ENCODE measurements at regions not wholly inside any gene's neighbourhood (a gene's known extent, or its start where the extent isn't known, plus 50 kb on each side); places are given as distances from the start of the nearest gene placed in this dataset.

- H2AFZ ChIP-seq (ENCODE audit: low read length): no peak overlapping the region
- no peak overlapping the region for H3K4me3 ChIP-seq (ENCODE audit: insufficient read depth, low read length)
- no peaks in the 10 kb centered on the region for H3K4me1 ChIP-seq (ENCODE audit: insufficient read depth, low read length)
- H3K79me2 ChIP-seq (ENCODE audit: insufficient read depth, low read length): no peaks in the 10 kb centered on the region
- no peaks in the 10 kb centered on the region for H3K27me3 ChIP-seq (ENCODE audit: insufficient read depth, low read length)
- H3K36me3 ChIP-seq (ENCODE audit: insufficient read depth, low read length): no peaks in the 10 kb centered on the region
- H3K27ac ChIP-seq (ENCODE audit: low read depth, low read length): no peak overlapping the region
- no peaks in the 10 kb centered on the region for H4K20me1 ChIP-seq (ENCODE audit: insufficient read depth, low read length)
- no peaks in the 10 kb centered on the region for H3K9me3 ChIP-seq (ENCODE audit: low read depth, low read length)
- no peak overlapping the region for H3K4me2 ChIP-seq (ENCODE audit: insufficient read depth, low read length)
- TF ChIP-seq CTCF (IDR thresholded peaks at IDR 0.05; ENCODE audit: extremely low read depth, low read depth, low read length): no peak
- DNase-seq (ENCODE audit: insufficient read length, low spot score, missing footprints): no peak
Measured at GRCh38 chrX:51408462-51408861, 75.8 kb downstream of the NUDT10 start.

GRCh38 chrX:51407520-51408409 is 75.1 kb downstream of the NUDT10 start:
- H3K4me3 ChIP-seq (ENCODE audit: insufficient read depth, low read length): no peak overlapping the region
- H3K9me3 ChIP-seq (ENCODE audit: low read depth, low read length): no peaks in the 10 kb centered on the region
- no peaks in the 10 kb centered on the region for H3K36me3 ChIP-seq (ENCODE audit: insufficient read depth, low read length)
- H3K4me2 ChIP-seq (ENCODE audit: insufficient read depth, low read length): no peak overlapping the region
- no peak overlapping the region for H3K27ac ChIP-seq (ENCODE audit: low read depth, low read length)
- no peaks in the 10 kb centered on the region for H3K79me2 ChIP-seq (ENCODE audit: insufficient read depth, low read length)
- peak; percentile 30 for DNase-seq (ENCODE audit: insufficient read length, low spot score, missing footprints)
- TF ChIP-seq CTCF (IDR thresholded peaks at IDR 0.05; ENCODE audit: extremely low read depth, low read depth, low read length): no peak
- H2AFZ ChIP-seq (ENCODE audit: low read length): no peak overlapping the region
- H3K27me3 ChIP-seq (ENCODE audit: insufficient read depth, low read length): no peaks in the 10 kb centered on the region
- H4K20me1 ChIP-seq (ENCODE audit: insufficient read depth, low read length): no peaks in the 10 kb centered on the region
- H3K4me1 ChIP-seq (ENCODE audit: insufficient read depth, low read length): no peaks in the 10 kb centered on the region

GRCh38 chrX:51406688-51407519 is 74.3 kb downstream of the NUDT10 start:
- Histone ChIP-seq H3K9me3 (ENCODE audit: low read depth, low read length) (no peaks in the 10 kb centered on the region), H3K27me3 (ENCODE audit: insufficient read depth, low read length) (no peaks in the 10 kb centered on the region), H2AFZ (ENCODE audit: low read length) (no peak overlapping the region), H3K36me3 (ENCODE audit: insufficient read depth, low read length) (no peaks in the 10 kb centered on the region), H3K79me2 (ENCODE audit: insufficient read depth, low read length) (no peaks in the 10 kb centered on the region), H3K4me1 (ENCODE audit: insufficient read depth, low read length) (no peaks in the 10 kb centered on the region), H3K4me3 (ENCODE audit: insufficient read depth, low read length) (no peak overlapping the region), H3K27ac (ENCODE audit: low read depth, low read length) (no peak overlapping the region), H3K4me2 (ENCODE audit: insufficient read depth, low read length) (no peak overlapping the region), H4K20me1 (ENCODE audit: insufficient read depth, low read length) (no peaks in the 10 kb centered on the region)
- DNase-seq (ENCODE audit: insufficient read length, low spot score, missing footprints): peak; percentile 48
- no peak for TF ChIP-seq CTCF (IDR thresholded peaks at IDR 0.05; ENCODE audit: extremely low read depth, low read depth, low read length)

- no peak overlapping the region for H2AFZ ChIP-seq (ENCODE audit: low read length)
- DNase-seq (ENCODE audit: insufficient read length, low spot score, missing footprints): no peak
- H3K4me2 ChIP-seq (ENCODE audit: insufficient read depth, low read length): no peak overlapping the region
- no peak overlapping the region for H3K4me3 ChIP-seq (ENCODE audit: insufficient read depth, low read length)
- H3K4me1 ChIP-seq (ENCODE audit: insufficient read depth, low read length): no peaks in the 10 kb centered on the region
- TF ChIP-seq CTCF (IDR thresholded peaks at IDR 0.05; ENCODE audit: extremely low read depth, low read depth, low read length): no peak
- no peak overlapping the region for H3K27ac ChIP-seq (ENCODE audit: low read depth, low read length)
- H3K9me3 ChIP-seq (ENCODE audit: low read depth, low read length): no peaks in the 10 kb centered on the region
- H3K36me3 ChIP-seq (ENCODE audit: insufficient read depth, low read length): no peaks in the 10 kb centered on the region
- H4K20me1 ChIP-seq (ENCODE audit: insufficient read depth, low read length): no peaks in the 10 kb centered on the region
- H3K27me3 ChIP-seq (ENCODE audit: insufficient read depth, low read length): no peaks in the 10 kb centered on the region
- H3K79me2 ChIP-seq (ENCODE audit: insufficient read depth, low read length): no peaks in the 10 kb centered on the region
Measured at GRCh38 chrX:51404445-51404844, 71.8 kb downstream of the NUDT10 start.
